Femur (tissue), 1 donor: ENCODE measurements at regions not wholly inside any gene's neighbourhood (a gene's known extent, or its start where the extent isn't known, plus 50 kb on each side); places are given as distances from the start of the nearest gene placed in this dataset.
"Not testable (repeated sequence)": the region's sequence is repeated elsewhere in the genome, so short reads cannot be mapped to it uniquely, and the experiment has no call there.

Experiments
- DNase-seq: peaks from one replicate; pipeline ENCODE4 v3.0.0-alpha.2; 2017

- no peak for DNase-seq
These were observed 283.0 kb upstream of the IZUMO3 start for GRCh38 chr9:24828687-24829086.

GRCh38 chr9:24824607-24825006 is 278.9 kb upstream of the IZUMO3 start:
- DNase-seq: no peak

GRCh38 chr9:24820196-24820595 is 274.5 kb upstream of the IZUMO3 start:
- no peak for DNase-seq

- DNase-seq: no peak
These were observed 272.1 kb upstream of the IZUMO3 start for GRCh38 chr9:24817756-24818155.

- DNase-seq: no peak
These were observed 270.3 kb upstream of the IZUMO3 start for GRCh38 chr9:24816006-24816405.

- no peak for DNase-seq
These were observed 255.6 kb upstream of the IZUMO3 start for GRCh38 chr9:24801344-24801743.

GRCh38 chr9:24793787-24794186 is 248.1 kb upstream of the IZUMO3 start:
- DNase-seq: no peak

GRCh38 chr9:24776226-24776625 is 230.5 kb upstream of the IZUMO3 start:
- DNase-seq: no peak

- not testable (repeated sequence) for DNase-seq
These were observed 228.5 kb upstream of the IZUMO3 start for GRCh38 chr9:24774199-24774598.

GRCh38 chr9:24766081-24766480 is 220.4 kb upstream of the IZUMO3 start:
- DNase-seq: no peak

- DNase-seq: no peak
These were observed 219.5 kb upstream of the IZUMO3 start for GRCh38 chr9:24765025-24765756.

GRCh38 chr9:24738421-24738961 is 192.8 kb upstream of the IZUMO3 start:
- DNase-seq: no peak

- DNase-seq: no peak
These were observed 186.1 kb upstream of the IZUMO3 start for GRCh38 chr9:24731754-24732153.

- no peak for DNase-seq
These were observed 175.9 kb upstream of the IZUMO3 start for GRCh38 chr9:24721621-24722020.

- DNase-seq: no peak
These were observed 166.5 kb upstream of the IZUMO3 start for GRCh38 chr9:24712206-24712605.

- no peak for DNase-seq
These were observed 163.1 kb upstream of the IZUMO3 start for GRCh38 chr9:24708814-24709213.

GRCh38 chr9:24698881-24699518 is 153.3 kb upstream of the IZUMO3 start:
- no peak for DNase-seq

GRCh38 chr9:24672336-24672735 is 126.6 kb upstream of the IZUMO3 start:
- DNase-seq: no peak

- no peak for DNase-seq
These were observed 111.7 kb upstream of the IZUMO3 start for GRCh38 chr9:24657387-24657786.

GRCh38 chr9:24652181-24652580 is 106.5 kb upstream of the IZUMO3 start:
- DNase-seq: no peak

- not testable (repeated sequence) for DNase-seq
These were observed 83.1 kb upstream of the IZUMO3 start for GRCh38 chr9:24628809-24629208.

- DNase-seq: no peak
These were observed 79.4 kb upstream of the IZUMO3 start for GRCh38 chr9:24625097-24625496.

- DNase-seq: no peak
These were observed 78.8 kb upstream of the IZUMO3 start for GRCh38 chr9:24624481-24624880.

- no peak for DNase-seq
These were observed 75.0 kb upstream of the IZUMO3 start for GRCh38 chr9:24620741-24621140.
